ENCODE measurements at regions not wholly inside any gene's neighbourhood (a gene's known extent, or its start where the extent isn't known, plus 50 kb on each side); places are given as distances from the start of the nearest gene placed in this dataset.
A peak's percentile ranks its signal among the peaks of the same experiment; 100 is the strongest.

DNA sequence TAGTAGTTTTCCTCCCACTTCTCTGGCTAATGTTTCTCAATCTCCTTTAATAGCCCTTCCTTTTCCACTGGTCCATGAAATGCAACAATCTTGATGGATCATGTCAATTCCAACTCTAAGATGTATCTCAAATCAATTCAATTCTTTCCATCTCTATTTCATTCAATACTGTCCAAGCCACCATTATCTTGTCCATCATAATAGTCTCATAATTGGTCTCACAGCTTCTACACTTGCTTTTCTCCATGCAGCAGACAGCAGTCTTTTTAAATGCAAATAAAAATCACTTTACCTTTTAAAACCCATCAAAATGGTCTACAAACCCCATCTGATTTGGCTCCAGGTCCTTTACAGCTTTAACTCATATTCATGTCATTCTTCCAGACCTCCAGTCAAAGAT, 226.6 kb downstream of the EPHA4 start:
- no peak for TF ChIP-seq CTCF (IDR thresholded peaks at IDR 0.05; ENCODE audit: low read length, missing control alignments)
- no peak for DNase-seq (ENCODE audit: low read depth)
- H3K4me3 ChIP-seq (replicated peaks; ENCODE audit: low read depth, low read length): no peak overlapping the region

DNA sequence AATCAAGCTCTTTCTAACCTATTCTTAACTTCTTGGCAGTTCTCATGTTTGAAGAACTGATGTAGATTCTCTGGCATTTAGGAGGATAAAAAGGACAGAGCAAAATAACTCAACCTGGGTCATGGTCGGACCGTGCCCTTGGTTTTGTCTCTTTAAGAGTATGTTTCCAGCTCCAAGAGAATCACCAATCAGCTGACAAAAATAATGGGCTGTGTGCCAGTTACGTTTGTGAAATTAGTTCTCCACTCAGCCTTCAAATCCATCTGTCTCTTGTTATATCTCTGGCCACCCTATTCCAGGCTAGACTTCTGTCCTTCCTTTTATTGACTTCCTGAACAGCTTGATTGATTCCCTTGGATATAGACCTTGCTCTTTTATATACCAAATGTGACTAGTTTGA, 225.7 kb downstream of the EPHA4 start:
- no peak overlapping the region for H3K4me3 ChIP-seq (replicated peaks; ENCODE audit: low read depth, low read length)
- TF ChIP-seq CTCF (IDR thresholded peaks at IDR 0.05; ENCODE audit: low read length, missing control alignments): no peak
- DNase-seq (ENCODE audit: low read depth): no peak

- DNase-seq (ENCODE audit: low read depth): no peak
- TF ChIP-seq CTCF (IDR thresholded peaks at IDR 0.05; ENCODE audit: low read length, missing control alignments): no peak
- no peak overlapping the region for H3K4me3 ChIP-seq (replicated peaks; ENCODE audit: low read depth, low read length)
These were observed 224.6 kb downstream of the EPHA4 start for GRCh38 chr2:221347471-221347870.

- TF ChIP-seq CTCF (IDR thresholded peaks at IDR 0.05; ENCODE audit: low read length, missing control alignments): no peak
- no peak for DNase-seq (ENCODE audit: low read depth)
- H3K4me3 ChIP-seq (replicated peaks; ENCODE audit: low read depth, low read length): no peak overlapping the region
These were observed 221.5 kb downstream of the EPHA4 start for GRCh38 chr2:221350616-221351015.

- TF ChIP-seq CTCF (IDR thresholded peaks at IDR 0.05; ENCODE audit: low read length, missing control alignments): no peak
- DNase-seq (ENCODE audit: low read depth): no peak
- no peak overlapping the region for H3K4me3 ChIP-seq (replicated peaks; ENCODE audit: low read depth, low read length)
These were observed 218.9 kb downstream of the EPHA4 start for GRCh38 chr2:221353201-221353600.

GRCh38 chr2:221360312-221360711, 211.8 kb downstream of the EPHA4 start:
- no peak for DNase-seq (ENCODE audit: low read depth)
- no peak overlapping the region for H3K4me3 ChIP-seq (replicated peaks; ENCODE audit: low read depth, low read length)
- TF ChIP-seq CTCF (IDR thresholded peaks at IDR 0.05; ENCODE audit: low read length, missing control alignments): no peak

DNA sequence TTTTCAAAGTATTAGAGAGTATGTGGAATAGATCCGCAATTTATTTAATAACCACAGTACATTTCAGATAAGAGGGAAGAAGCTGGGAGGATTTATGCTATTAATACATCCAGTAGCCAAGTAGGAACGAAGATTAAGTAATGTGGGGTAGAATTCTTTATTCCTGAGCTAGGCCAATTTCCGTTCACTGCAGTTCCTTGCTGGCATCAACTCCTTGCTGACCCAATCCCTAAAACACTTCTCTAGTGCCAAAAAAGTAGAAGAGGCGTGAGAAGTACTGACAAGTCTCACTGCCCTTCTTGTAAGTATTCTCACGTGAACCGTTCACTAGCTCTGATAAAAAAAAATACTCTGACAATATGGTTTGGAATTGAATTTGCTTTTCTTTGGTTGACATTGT, 211.4 kb downstream of the EPHA4 start:
- TF ChIP-seq CTCF (IDR thresholded peaks at IDR 0.05; ENCODE audit: low read length, missing control alignments): no peak
- no peak overlapping the region for H3K4me3 ChIP-seq (replicated peaks; ENCODE audit: low read depth, low read length)
- peak; percentile 14 for DNase-seq (ENCODE audit: low read depth)
